ENCODE measurements at regions not wholly inside any gene's neighbourhood (a gene's known extent, or its start where the extent isn't known, plus 50 kb on each side); places are given as distances from the start of the nearest gene placed in this dataset.

GRCh38 chr1:25168193-25169071 is 63.9 kb downstream of the SYF2 start (continued):
- TF ChIP-seq HNRNPUL1 (IDR thresholded peaks at IDR 0.05; ENCODE audit: low read depth, low read length) (no peak), NR0B2 (CRISPR knock-in tag; IDR thresholded peaks at IDR 0.05) (0 out of 2 replicates have a peak, but pooled peaks have one; percentile 52), TARDBP (CRISPR knock-in tag; IDR thresholded peaks at IDR 0.05) (peak; percentile 91), AKAP8 (CRISPR knock-in tag; IDR thresholded peaks at IDR 0.05) (no peak; the same call in 1 of the 2 replicates), MBD4 (IDR thresholded peaks at IDR 0.05; ENCODE audit: borderline replicate concordance, low read length) (peak; percentile 90; the same call in 1 of the 2 replicates), JUN (CRISPR knock-in tag; IDR thresholded peaks at IDR 0.05) (peak; percentile 81), RCOR2 (CRISPR knock-in tag; IDR thresholded peaks at IDR 0.05) (peak; percentile 84), PCBP2 (optimal IDR thresholded peaks at IDR 0.05; ENCODE audit: low read depth, low read length, poor library complexity, severe bottlenecking) (no peak), POLR2A (IDR thresholded peaks at IDR 0.05; ENCODE audit: insufficient read depth in 1 of 2, low read depth in 2 of 2, low read length in 2 of 2) (no peak), EP300 (IDR thresholded peaks at IDR 0.05; ENCODE audit: low read depth in 2 of 2, low read length in 2 of 2) (peak; percentile 85 to 99), EP300 (CRISPR knock-in tag; IDR thresholded peaks at IDR 0.05; ENCODE audit: borderline replicate concordance) (peak; percentile 93; the same call in 1 of the 2 replicates), MXD4 (CRISPR knock-in tag; IDR thresholded peaks at IDR 0.05) (no peak), ZNF232 (CRISPR knock-in tag; IDR thresholded peaks at IDR 0.05; ENCODE audit: borderline replicate concordance) (no peak), ZNF430 (CRISPR knock-in tag; IDR thresholded peaks at IDR 0.05) (peak; percentile 60; the same call in 1 of the 2 replicates), GABPA (IDR thresholded peaks at IDR 0.05; ENCODE audit: low read depth, low read length) (no peak), GABPA (CRISPR knock-in tag; IDR thresholded peaks at IDR 0.05; ENCODE audit: low read depth) (peak; percentile 17; the same call in 1 of the 2 replicates), NFAT5 (CRISPR knock-in tag; IDR thresholded peaks at IDR 0.05) (no peak), FOXJ3 (CRISPR knock-in tag; IDR thresholded peaks at IDR 0.05; ENCODE audit: borderline replicate concordance) (peak; percentile 98), ZNF678 (CRISPR knock-in tag; IDR thresholded peaks at IDR 0.05) (0 out of 2 replicates have a peak, but pooled peaks have one; percentile 32), ZBTB46 (CRISPR knock-in tag; IDR thresholded peaks at IDR 0.05; ENCODE audit: borderline replicate concordance) (no peak), PITX1 (CRISPR knock-in tag; IDR thresholded peaks at IDR 0.05) (peak; percentile 96), GFI1 (CRISPR knock-in tag; IDR thresholded peaks at IDR 0.05; ENCODE audit: borderline replicate concordance) (peak; percentile 85), MAF1 (CRISPR knock-in tag; IDR thresholded peaks at IDR 0.05; ENCODE audit: borderline replicate concordance) (no peak), RFX3 (CRISPR knock-in tag; IDR thresholded peaks at IDR 0.05) (no peak)

Data from HepG2 (cell line).